ENCODE measurements at regions not wholly inside any gene's neighbourhood (a gene's known extent, or its start where the extent isn't known, plus 50 kb on each side); places are given as distances from the start of the nearest gene placed in this dataset.

DNA sequence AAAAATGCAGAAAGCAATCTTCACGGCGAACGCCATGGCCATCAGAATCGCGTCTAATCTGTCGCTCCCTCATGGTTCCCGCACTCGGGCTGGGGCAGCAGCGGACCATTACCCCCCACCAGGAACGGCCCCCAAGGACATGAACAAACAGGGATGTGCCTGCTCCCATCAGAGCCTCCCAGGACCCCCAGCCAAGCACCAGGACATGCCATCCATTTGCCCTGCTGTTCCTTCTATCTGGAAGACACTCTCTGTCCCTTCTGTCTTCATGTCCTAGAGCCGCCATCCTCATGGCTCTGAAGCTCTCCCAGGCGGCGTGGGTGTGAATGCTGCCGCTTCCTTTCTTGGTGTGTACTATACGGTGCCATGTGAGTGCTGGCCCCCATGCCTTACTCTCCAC lies 371.8 kb downstream of the BCL11B start:
- TF ChIP-seq, protein P1, sequence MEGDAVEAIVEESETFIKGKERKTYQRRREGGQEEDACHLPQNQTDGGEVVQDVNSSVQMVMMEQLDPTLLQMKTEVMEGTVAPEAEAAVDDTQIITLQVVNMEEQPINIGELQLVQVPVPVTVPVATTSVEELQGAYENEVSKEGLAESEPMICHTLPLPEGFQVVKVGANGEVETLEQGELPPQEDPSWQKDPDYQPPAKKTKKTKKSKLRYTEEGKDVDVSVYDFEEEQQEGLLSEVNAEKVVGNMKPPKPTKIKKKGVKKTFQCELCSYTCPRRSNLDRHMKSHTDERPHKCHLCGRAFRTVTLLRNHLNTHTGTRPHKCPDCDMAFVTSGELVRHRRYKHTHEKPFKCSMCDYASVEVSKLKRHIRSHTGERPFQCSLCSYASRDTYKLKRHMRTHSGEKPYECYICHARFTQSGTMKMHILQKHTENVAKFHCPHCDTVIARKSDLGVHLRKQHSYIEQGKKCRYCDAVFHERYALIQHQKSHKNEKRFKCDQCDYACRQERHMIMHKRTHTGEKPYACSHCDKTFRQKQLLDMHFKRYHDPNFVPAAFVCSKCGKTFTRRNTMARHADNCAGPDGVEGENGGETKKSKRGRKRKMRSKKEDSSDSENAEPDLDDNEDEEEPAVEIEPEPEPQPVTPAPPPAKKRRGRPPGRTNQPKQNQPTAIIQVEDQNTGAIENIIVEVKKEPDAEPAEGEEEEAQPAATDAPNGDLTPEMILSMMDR (IDR thresholded peaks at IDR 0.05) = no peak
- no peak for TF ChIP-seq EP300 (IDR thresholded peaks at IDR 0.05)
